K562 (cell line): ENCODE measurements at regions not wholly inside any gene's neighbourhood (a gene's known extent, or its start where the extent isn't known, plus 50 kb on each side); places are given as distances from the start of the nearest gene placed in this dataset.

Source experiments
- ATF3 ChIP-seq, 2 experiments: fragments of 450-650 bp in 1 of 2; sonication (generic) in 1 of 2; formaldehyde crosslinking in 1 of 2; IDR thresholded peaks in 1 of 2; conservative IDR thresholded peaks in 1 of 2; 2 replicates each; pipeline versions ENCODE4 v1.6.1 to v1.8.1; 2016 to 2023; ENCODE audit warnings: mild to moderate bottlenecking in 2 of 2, moderate library complexity in 2 of 2, inconsistent platforms in 1 of 2, missing genetic modification reagents in 1 of 2
- BMI1 ChIP-seq: fragments of 150-350 bp; IDR thresholded peaks from 2 replicates; pipeline ENCODE4 v1.6.1; 2014; ENCODE audit warnings: low read length
- DPF2 ChIP-seq: fragments of 450-650 bp; IDR thresholded peaks from 2 replicates; pipeline ENCODE4 v1.6.1; 2016
- FOXP4 ChIP-seq: sonication (generic); formaldehyde crosslinking; IDR thresholded peaks from 2 replicates; pipeline ENCODE4 v1.8.0; 2022; ENCODE audit warnings: mild to moderate bottlenecking, missing genetic modification reagents, borderline replicate concordance
- GTF2A2 ChIP-seq: IDR thresholded peaks from 2 replicates; pipeline ENCODE4 v1.6.1; 2016; ENCODE audit warnings: mild to moderate bottlenecking, missing genetic modification characterization, missing compliant biosample characterization
- RBM17 ChIP-seq: fragments of 200-400 bp; formaldehyde crosslinking; IDR thresholded peaks from 2 replicates; pipeline ENCODE4 v1.6.1; 2017; ENCODE audit warnings: low read depth, mild to moderate bottlenecking, low read length, borderline replicate concordance
- TF ChIP-seq, protein P1 (sequence below), 2 experiments: IDR thresholded peaks in 1 of 2; conservative IDR thresholded peaks in 1 of 2; 2 replicates each; pipeline ENCODE4 v1.6.1; 2016; ENCODE audit warnings: low read depth in 2 of 2, mild to moderate bottlenecking in 1 of 2, missing compliant biosample characterization in 1 of 2, missing genetic modification characterization in 1 of 2, moderate library complexity in 1 of 2
- TF ChIP-seq, protein P2 (sequence below): fragments of 450-650 bp; IDR thresholded peaks from 2 replicates; pipeline ENCODE4 v1.7.1; 2018; ENCODE audit warnings: mild to moderate bottlenecking, low read depth; ENCODE audit not compliant: partially characterized antibody

GRCh38 chr2:195595825-195596224, 61.2 kb upstream of the SLC39A10 start (continued):
- no peak for TF ChIP-seq FOXP4
- TF ChIP-seq DPF2 = peak; percentile 95
- no peak for TF ChIP-seq GTF2A2
- TF ChIP-seq, protein P1, sequence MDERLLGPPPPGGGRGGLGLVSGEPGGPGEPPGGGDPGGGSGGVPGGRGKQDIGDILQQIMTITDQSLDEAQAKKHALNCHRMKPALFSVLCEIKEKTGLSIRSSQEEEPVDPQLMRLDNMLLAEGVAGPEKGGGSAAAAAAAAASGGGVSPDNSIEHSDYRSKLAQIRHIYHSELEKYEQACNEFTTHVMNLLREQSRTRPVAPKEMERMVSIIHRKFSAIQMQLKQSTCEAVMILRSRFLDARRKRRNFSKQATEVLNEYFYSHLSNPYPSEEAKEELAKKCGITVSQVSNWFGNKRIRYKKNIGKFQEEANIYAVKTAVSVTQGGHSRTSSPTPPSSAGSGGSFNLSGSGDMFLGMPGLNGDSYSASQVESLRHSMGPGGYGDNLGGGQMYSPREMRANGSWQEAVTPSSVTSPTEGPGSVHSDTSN (CRISPR knock-in tag; IDR thresholded peaks at IDR 0.05; ENCODE audit: low read depth) = no peak
- TF ChIP-seq, protein P1 (tag; conservative IDR thresholded peaks at IDR 0.05; ENCODE audit: low read depth) = no peak
- TF ChIP-seq ATF3 (IDR thresholded peaks at IDR 0.05) = peak; percentile 58; the same call in 1 of the 2 replicates
- TF ChIP-seq ATF3 (CRISPR knock-in tag; conservative IDR thresholded peaks at IDR 0.05) = no peak
- TF ChIP-seq, protein P2, sequence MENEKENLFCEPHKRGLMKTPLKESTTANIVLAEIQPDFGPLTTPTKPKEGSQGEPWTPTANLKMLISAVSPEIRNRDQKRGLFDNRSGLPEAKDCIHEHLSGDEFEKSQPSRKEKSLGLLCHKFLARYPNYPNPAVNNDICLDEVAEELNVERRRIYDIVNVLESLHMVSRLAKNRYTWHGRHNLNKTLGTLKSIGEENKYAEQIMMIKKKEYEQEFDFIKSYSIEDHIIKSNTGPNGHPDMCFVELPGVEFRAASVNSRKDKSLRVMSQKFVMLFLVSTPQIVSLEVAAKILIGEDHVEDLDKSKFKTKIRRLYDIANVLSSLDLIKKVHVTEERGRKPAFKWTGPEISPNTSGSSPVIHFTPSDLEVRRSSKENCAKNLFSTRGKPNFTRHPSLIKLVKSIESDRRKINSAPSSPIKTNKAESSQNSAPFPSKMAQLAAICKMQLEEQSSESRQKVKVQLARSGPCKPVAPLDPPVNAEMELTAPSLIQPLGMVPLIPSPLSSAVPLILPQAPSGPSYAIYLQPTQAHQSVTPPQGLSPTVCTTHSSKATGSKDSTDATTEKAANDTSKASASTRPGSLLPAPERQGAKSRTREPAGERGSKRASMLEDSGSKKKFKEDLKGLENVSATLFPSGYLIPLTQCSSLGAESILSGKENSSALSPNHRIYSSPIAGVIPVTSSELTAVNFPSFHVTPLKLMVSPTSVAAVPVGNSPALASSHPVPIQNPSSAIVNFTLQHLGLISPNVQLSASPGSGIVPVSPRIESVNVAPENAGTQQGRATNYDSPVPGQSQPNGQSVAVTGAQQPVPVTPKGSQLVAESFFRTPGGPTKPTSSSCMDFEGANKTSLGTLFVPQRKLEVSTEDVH = no peak
- no peak for TF ChIP-seq BMI1
- TF ChIP-seq RBM17 = no peak
